ENCODE measurements at regions not wholly inside any gene's neighbourhood (a gene's known extent, or its start where the extent isn't known, plus 50 kb on each side); places are given as distances from the start of the nearest gene placed in this dataset.

DNA sequence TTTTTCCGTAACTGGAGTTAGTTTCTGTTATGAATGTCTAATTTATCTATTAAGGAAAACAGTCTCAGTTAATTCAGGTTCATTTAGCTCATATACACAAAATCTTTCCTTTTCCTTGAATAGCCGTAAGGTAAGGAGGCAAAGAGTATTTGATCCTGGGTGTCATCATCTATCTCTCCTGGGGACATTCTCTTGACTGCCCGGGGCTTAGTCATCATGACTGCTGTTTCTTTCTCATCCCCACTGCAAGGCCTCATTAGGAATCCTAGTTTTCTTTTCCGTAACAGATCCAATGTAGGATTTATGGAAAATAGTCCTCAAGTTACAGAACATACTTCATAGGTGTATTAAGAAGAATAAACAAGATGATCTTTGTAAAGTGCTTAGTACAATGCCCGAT is 134.9 kb upstream of the CHD1 start:
- TF ChIP-seq FOXP4 (CRISPR knock-in tag; IDR thresholded peaks at IDR 0.05) (no peak), TEAD4 (CRISPR knock-in tag; IDR thresholded peaks at IDR 0.05) (no peak), ZNF219 (CRISPR knock-in tag; IDR thresholded peaks at IDR 0.05; ENCODE audit: borderline replicate concordance) (no peak), PRDM15 (CRISPR knock-in tag; IDR thresholded peaks at IDR 0.05) (no peak), IRF2 (CRISPR knock-in tag; IDR thresholded peaks at IDR 0.05; ENCODE audit: borderline replicate concordance, low read depth) (no peak), SP1 (CRISPR knock-in tag; conservative IDR thresholded peaks at IDR 0.05) (no peak), NFE2L1 (CRISPR knock-in tag; IDR thresholded peaks at IDR 0.05) (no peak), ZNF671 (CRISPR knock-in tag; IDR thresholded peaks at IDR 0.05) (no peak), MLX (CRISPR knock-in tag; IDR thresholded peaks at IDR 0.05) (no peak), IRF1 (CRISPR knock-in tag; IDR thresholded peaks at IDR 0.05) (no peak), ARID4B (CRISPR knock-in tag; IDR thresholded peaks at IDR 0.05; ENCODE audit: borderline replicate concordance) (no peak), TCF7 (CRISPR knock-in tag; IDR thresholded peaks at IDR 0.05; ENCODE audit: low read depth) (no peak), JUN (CRISPR knock-in tag; IDR thresholded peaks at IDR 0.05) (no peak), EMX1 (CRISPR knock-in tag; IDR thresholded peaks at IDR 0.05) (no peak), TP53 (CRISPR knock-in tag; IDR thresholded peaks at IDR 0.05) (no peak), ZBTB21 (CRISPR knock-in tag; IDR thresholded peaks at IDR 0.05; ENCODE audit: borderline replicate concordance) (no peak)
- TF ChIP-seq, protein P1, sequence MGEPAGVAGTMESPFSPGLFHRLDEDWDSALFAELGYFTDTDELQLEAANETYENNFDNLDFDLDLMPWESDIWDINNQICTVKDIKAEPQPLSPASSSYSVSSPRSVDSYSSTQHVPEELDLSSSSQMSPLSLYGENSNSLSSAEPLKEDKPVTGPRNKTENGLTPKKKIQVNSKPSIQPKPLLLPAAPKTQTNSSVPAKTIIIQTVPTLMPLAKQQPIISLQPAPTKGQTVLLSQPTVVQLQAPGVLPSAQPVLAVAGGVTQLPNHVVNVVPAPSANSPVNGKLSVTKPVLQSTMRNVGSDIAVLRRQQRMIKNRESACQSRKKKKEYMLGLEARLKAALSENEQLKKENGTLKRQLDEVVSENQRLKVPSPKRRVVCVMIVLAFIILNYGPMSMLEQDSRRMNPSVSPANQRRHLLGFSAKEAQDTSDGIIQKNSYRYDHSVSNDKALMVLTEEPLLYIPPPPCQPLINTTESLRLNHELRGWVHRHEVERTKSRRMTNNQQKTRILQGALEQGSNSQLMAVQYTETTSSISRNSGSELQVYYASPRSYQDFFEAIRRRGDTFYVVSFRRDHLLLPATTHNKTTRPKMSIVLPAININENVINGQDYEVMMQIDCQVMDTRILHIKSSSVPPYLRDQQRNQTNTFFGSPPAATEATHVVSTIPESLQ (CRISPR knock-in tag; IDR thresholded peaks at IDR 0.05), result no peak
- TF ChIP-seq, protein P2, sequence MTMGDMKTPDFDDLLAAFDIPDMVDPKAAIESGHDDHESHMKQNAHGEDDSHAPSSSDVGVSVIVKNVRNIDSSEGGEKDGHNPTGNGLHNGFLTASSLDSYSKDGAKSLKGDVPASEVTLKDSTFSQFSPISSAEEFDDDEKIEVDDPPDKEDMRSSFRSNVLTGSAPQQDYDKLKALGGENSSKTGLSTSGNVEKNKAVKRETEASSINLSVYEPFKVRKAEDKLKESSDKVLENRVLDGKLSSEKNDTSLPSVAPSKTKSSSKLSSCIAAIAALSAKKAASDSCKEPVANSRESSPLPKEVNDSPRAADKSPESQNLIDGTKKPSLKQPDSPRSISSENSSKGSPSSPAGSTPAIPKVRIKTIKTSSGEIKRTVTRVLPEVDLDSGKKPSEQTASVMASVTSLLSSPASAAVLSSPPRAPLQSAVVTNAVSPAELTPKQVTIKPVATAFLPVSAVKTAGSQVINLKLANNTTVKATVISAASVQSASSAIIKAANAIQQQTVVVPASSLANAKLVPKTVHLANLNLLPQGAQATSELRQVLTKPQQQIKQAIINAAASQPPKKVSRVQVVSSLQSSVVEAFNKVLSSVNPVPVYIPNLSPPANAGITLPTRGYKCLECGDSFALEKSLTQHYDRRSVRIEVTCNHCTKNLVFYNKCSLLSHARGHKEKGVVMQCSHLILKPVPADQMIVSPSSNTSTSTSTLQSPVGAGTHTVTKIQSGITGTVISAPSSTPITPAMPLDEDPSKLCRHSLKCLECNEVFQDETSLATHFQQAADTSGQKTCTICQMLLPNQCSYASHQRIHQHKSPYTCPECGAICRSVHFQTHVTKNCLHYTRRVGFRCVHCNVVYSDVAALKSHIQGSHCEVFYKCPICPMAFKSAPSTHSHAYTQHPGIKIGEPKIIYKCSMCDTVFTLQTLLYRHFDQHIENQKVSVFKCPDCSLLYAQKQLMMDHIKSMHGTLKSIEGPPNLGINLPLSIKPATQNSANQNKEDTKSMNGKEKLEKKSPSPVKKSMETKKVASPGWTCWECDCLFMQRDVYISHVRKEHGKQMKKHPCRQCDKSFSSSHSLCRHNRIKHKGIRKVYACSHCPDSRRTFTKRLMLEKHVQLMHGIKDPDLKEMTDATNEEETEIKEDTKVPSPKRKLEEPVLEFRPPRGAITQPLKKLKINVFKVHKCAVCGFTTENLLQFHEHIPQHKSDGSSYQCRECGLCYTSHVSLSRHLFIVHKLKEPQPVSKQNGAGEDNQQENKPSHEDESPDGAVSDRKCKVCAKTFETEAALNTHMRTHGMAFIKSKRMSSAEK (CRISPR knock-in tag; IDR thresholded peaks at IDR 0.05; ENCODE audit: borderline replicate concordance), result no peak
- Mint-ChIP-seq H3K27ac (no peak overlapping the region), H3K9me3 (no peaks in the 10 kb centered on the region), H3K27me3 (ENCODE audit: low read depth) (no peaks in the 10 kb centered on the region), H3K36me3 (no peaks in the 10 kb centered on the region), H3K4me1 (no peaks in the 10 kb centered on the region), H3K4me3 (no peak overlapping the region)
- ChIA-PET POLR2A (no interaction called here), CTCF (no interaction called here)
- DNase-seq (ENCODE audit: low spot score) (no peak), ATAC-seq (no peak)

Data from WTC11 (cell line).